ENCODE measurements at regions not wholly inside any gene's neighbourhood (a gene's known extent, or its start where the extent isn't known, plus 50 kb on each side); places are given as distances from the start of the nearest gene placed in this dataset.

DNA sequence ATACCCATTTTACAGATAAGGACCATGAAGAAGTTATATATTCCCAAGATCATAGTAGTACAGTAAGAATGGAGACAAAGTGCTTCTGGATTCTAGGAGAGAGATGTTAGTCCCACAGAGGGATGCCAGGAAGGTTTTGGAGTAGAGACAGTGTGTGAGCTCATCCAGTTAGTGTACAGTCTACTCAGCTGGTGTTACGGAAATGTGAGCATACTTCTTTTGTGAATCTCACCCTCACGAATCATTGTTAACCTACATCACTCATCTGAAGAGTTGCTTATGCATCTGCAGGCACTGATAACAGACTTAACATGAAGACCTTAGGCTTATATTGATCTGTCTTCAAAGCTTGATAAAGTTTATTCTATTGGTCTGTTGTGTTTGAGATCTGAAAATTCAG lies 106.6 kb upstream of the PTPRG start:
- in situ Hi-C loops (cut with MboI), result no loop called here
- ChIA-PET POLR2A (no interaction called here), SMC1A (ENCODE audit: uncharacterized antibody, unreplicated experiment) (interaction anchor here (0.6 to 1.3 kb wide), 3 partner anchors 11 to 75 kb away, joined by 3 to 5 read pairs (median 5); no protein-coding TSS in a partner anchor), RAD21 (ENCODE audit: unreplicated experiment) (interaction anchor here (1.0 to 1.7 kb wide), 2 partner anchors 10 to 75 kb away, joined by 3 to 5 read pairs; no protein-coding TSS in a partner anchor), CTCF (interaction anchor here (2.9 kb wide), 1 partner anchor 11 kb away, joined by 9 read pairs; no protein-coding TSS in a partner anchor)
- intact Hi-C loops (cut with micrococcal nuclease; ENCODE audit: unreplicated experiment), result no loop called here
- H3K4me2 ChIP-seq (ENCODE audit: control insufficient read depth, insufficient read depth), result no peak overlapping the region
- WGBS (ENCODE audit: insufficient coverage, insufficient replicate concordance, low lambda C conversion rate, missing lambda C conversion rate), result 27% methylated on average over 2 of the region's 2 CpGs
- ATAC-seq (no peak), FAIRE-seq (no peak), DNase-seq (ENCODE audit: low read depth, low spot score) (no peak)
- H2AFZ ChIP-seq (ENCODE audit: control insufficient read depth, low read depth, low read length), result no peak overlapping the region
- TF ChIP-seq, protein P1, sequence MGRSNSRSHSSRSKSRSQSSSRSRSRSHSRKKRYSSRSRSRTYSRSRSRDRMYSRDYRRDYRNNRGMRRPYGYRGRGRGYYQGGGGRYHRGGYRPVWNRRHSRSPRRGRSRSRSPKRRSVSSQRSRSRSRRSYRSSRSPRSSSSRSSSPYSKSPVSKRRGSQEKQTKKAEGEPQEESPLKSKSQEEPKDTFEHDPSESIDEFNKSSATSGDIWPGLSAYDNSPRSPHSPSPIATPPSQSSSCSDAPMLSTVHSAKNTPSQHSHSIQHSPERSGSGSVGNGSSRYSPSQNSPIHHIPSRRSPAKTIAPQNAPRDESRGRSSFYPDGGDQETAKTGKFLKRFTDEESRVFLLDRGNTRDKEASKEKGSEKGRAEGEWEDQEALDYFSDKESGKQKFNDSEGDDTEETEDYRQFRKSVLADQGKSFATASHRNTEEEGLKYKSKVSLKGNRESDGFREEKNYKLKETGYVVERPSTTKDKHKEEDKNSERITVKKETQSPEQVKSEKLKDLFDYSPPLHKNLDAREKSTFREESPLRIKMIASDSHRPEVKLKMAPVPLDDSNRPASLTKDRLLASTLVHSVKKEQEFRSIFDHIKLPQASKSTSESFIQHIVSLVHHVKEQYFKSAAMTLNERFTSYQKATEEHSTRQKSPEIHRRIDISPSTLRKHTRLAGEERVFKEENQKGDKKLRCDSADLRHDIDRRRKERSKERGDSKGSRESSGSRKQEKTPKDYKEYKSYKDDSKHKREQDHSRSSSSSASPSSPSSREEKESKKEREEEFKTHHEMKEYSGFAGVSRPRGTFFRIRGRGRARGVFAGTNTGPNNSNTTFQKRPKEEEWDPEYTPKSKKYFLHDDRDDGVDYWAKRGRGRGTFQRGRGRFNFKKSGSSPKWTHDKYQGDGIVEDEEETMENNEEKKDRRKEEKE (IDR thresholded peaks at IDR 0.05), result no peak
- no peak for TF ChIP-seq ASH2L (IDR thresholded peaks at IDR 0.05; ENCODE audit: borderline replicate concordance, low read depth)
- no peak for TF ChIP-seq TBL1XR1 (IDR thresholded peaks at IDR 0.05; ENCODE audit: low read depth, low read length)
- no peak for TF ChIP-seq RELA (IDR thresholded peaks at IDR 0.05; ENCODE audit: borderline replicate concordance, partially characterized antibody)
- TF ChIP-seq, protein P2, sequence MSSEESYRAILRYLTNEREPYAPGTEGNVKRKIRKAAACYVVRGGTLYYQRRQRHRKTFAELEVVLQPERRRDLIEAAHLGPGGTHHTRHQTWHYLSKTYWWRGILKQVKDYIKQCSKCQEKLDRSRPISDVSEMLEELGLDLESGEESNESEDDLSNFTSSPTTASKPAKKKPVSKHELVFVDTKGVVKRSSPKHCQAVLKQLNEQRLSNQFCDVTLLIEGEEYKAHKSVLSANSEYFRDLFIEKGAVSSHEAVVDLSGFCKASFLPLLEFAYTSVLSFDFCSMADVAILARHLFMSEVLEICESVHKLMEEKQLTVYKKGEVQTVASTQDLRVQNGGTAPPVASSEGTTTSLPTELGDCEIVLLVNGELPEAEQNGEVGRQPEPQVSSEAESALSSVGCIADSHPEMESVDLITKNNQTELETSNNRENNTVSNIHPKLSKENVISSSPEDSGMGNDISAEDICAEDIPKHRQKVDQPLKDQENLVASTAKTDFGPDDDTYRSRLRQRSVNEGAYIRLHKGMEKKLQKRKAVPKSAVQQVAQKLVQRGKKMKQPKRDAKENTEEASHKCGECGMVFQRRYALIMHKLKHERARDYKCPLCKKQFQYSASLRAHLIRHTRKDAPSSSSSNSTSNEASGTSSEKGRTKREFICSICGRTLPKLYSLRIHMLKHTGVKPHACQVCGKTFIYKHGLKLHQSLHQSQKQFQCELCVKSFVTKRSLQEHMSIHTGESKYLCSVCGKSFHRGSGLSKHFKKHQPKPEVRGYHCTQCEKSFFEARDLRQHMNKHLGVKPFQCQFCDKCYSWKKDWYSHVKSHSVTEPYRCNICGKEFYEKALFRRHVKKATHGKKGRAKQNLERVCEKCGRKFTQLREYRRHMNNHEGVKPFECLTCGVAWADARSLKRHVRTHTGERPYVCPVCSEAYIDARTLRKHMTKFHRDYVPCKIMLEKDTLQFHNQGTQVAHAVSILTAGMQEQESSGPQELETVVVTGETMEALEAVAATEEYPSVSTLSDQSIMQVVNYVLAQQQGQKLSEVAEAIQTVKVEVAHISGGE (CRISPR knock-in tag; IDR thresholded peaks at IDR 0.05), result no peak
- no peak for TF ChIP-seq YBX1 (IDR thresholded peaks at IDR 0.05)
- no peak for TF ChIP-seq CBFB (IDR thresholded peaks at IDR 0.05; ENCODE audit: low read depth)
- no peak for TF ChIP-seq NFYB (IDR thresholded peaks at IDR 0.05; ENCODE audit: insufficient read depth, low read depth, low read length)
- TF ChIP-seq HCFC1 (IDR thresholded peaks at IDR 0.05; ENCODE audit: low read length), result no peak
- TF ChIP-seq BMI1 (IDR thresholded peaks at IDR 0.05; ENCODE audit: borderline replicate concordance), result no peak
- no peak for TF ChIP-seq YY1 (IDR thresholded peaks at IDR 0.05; ENCODE audit: low read depth, low read length)
- TF ChIP-seq STAT3 (IDR thresholded peaks at IDR 0.05; ENCODE audit: low read depth, low read length), result no peak
- TF ChIP-seq, protein P3, sequence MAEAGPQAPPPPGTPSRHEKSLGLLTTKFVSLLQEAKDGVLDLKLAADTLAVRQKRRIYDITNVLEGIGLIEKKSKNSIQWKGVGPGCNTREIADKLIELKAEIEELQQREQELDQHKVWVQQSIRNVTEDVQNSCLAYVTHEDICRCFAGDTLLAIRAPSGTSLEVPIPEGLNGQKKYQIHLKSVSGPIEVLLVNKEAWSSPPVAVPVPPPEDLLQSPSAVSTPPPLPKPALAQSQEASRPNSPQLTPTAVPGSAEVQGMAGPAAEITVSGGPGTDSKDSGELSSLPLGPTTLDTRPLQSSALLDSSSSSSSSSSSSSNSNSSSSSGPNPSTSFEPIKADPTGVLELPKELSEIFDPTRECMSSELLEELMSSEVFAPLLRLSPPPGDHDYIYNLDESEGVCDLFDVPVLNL (IDR thresholded peaks at IDR 0.05; ENCODE audit: low read depth, low read length), result no peak
- TF ChIP-seq SUPT20H (IDR thresholded peaks at IDR 0.05; ENCODE audit: borderline replicate concordance, control insufficient read depth, low read depth, low read length), result no peak
- no peaks in the 10 kb centered on the region for H4K20me1 ChIP-seq (ENCODE audit: control insufficient read depth, insufficient read depth)
- no peak overlapping the region for H3K27ac ChIP-seq (ENCODE audit: control insufficient read depth, insufficient read depth)
- no peaks in the 10 kb centered on the region for H3K36me3 ChIP-seq (ENCODE audit: control insufficient read depth in 2 of 2, insufficient read depth in 2 of 2, low read length in 1 of 2)
- no peaks in the 10 kb centered on the region for H3K4me1 ChIP-seq (ENCODE audit: control insufficient read depth, insufficient read depth, low read length)
- H3K9me3 ChIP-seq (replicated peaks; ENCODE audit: control insufficient read depth, insufficient read depth, low read length), result no peaks in the 10 kb centered on the region
- H3K9ac ChIP-seq (ENCODE audit: control insufficient read depth, insufficient read depth, low read length), result no peak overlapping the region
- no peak overlapping the region for H3K4me3 ChIP-seq
- H3K79me2 ChIP-seq (ENCODE audit: control insufficient read depth, insufficient read depth, low read length), result no peaks in the 10 kb centered on the region
- no peaks in the 10 kb centered on the region for H3K27me3 ChIP-seq (replicated peaks in 1 of 2; ENCODE audit: control insufficient read depth in 2 of 2, insufficient read depth in 2 of 2, low read length in 1 of 2)
- no TSS peak for BruUV-seq (replicated peaks)
